ENCODE measurements at regions not wholly inside any gene's neighbourhood (a gene's known extent, or its start where the extent isn't known, plus 50 kb on each side); places are given as distances from the start of the nearest gene placed in this dataset.
"Not testable (repeated sequence)": the region's sequence is repeated elsewhere in the genome, so short reads cannot be mapped to it uniquely, and the experiment has no call there.

GRCh38 chr3:72082186-72082715, 297.3 kb upstream of the PROK2 start:
- no peak for DNase-seq (ENCODE audit: low read depth)

- no peak for DNase-seq (ENCODE audit: low read depth)
These were observed 296.7 kb upstream of the PROK2 start for GRCh38 chr3:72081471-72082185.

GRCh38 chr3:72080800-72081199, 295.9 kb upstream of the PROK2 start:
- no peak for DNase-seq (ENCODE audit: low read depth)

- no peak for DNase-seq (ENCODE audit: low read depth)
These were observed 295.1 kb upstream of the PROK2 start for GRCh38 chr3:72080095-72080494.

GRCh38 chr3:72079369-72079872, 294.5 kb upstream of the PROK2 start:
- DNase-seq (ENCODE audit: low read depth): no peak

GRCh38 chr3:72078676-72079368, 293.9 kb upstream of the PROK2 start:
- DNase-seq (ENCODE audit: low read depth): no peak

- no peak for DNase-seq (ENCODE audit: low read depth)
These were observed 292.7 kb upstream of the PROK2 start for GRCh38 chr3:72077473-72078259.

- DNase-seq (ENCODE audit: low read depth): not testable (repeated sequence)
These were observed 290.9 kb upstream of the PROK2 start for GRCh38 chr3:72075848-72076247.

- DNase-seq (ENCODE audit: low read depth): no peak
These were observed 286.7 kb upstream of the PROK2 start for GRCh38 chr3:72071624-72072023.

- DNase-seq (ENCODE audit: low read depth): no peak
These were observed 285.1 kb upstream of the PROK2 start for GRCh38 chr3:72070005-72070404.

- no peak for DNase-seq (ENCODE audit: low read depth)
These were observed 284.6 kb upstream of the PROK2 start for GRCh38 chr3:72069543-72069942.

GRCh38 chr3:72068621-72069020, 283.7 kb upstream of the PROK2 start:
- DNase-seq (ENCODE audit: low read depth): no peak

GRCh38 chr3:72067721-72068120, 282.8 kb upstream of the PROK2 start:
- no peak for DNase-seq (ENCODE audit: low read depth)

GRCh38 chr3:72065872-72066641, 281.1 kb upstream of the PROK2 start:
- no peak for DNase-seq (ENCODE audit: low read depth)

GRCh38 chr3:72065236-72065635, 280.3 kb upstream of the PROK2 start:
- no peak for DNase-seq (ENCODE audit: low read depth)

- not testable (repeated sequence) for DNase-seq (ENCODE audit: low read depth)
These were observed 279.8 kb upstream of the PROK2 start for GRCh38 chr3:72064727-72065126.

GRCh38 chr3:72062017-72062416, 277.1 kb upstream of the PROK2 start:
- no peak for DNase-seq (ENCODE audit: low read depth)

- DNase-seq (ENCODE audit: low read depth): no peak
These were observed 275.6 kb upstream of the PROK2 start for GRCh38 chr3:72060447-72061034.

GRCh38 chr3:72058493-72059081, 273.6 kb upstream of the PROK2 start:
- no peak for DNase-seq (ENCODE audit: low read depth)

- no peak for DNase-seq (ENCODE audit: low read depth)
These were observed 270.5 kb upstream of the PROK2 start for GRCh38 chr3:72055436-72055835.

GRCh38 chr3:72054976-72055375, 270.0 kb upstream of the PROK2 start:
- DNase-seq (ENCODE audit: low read depth): no peak

Data from GM04504 (cell line).